H1 (cell line): ENCODE measurements at regions not wholly inside any gene's neighbourhood (a gene's known extent, or its start where the extent isn't known, plus 50 kb on each side); places are given as distances from the start of the nearest gene placed in this dataset.

Experiments used
- BRCA1 ChIP-seq: IDR thresholded peaks from 2 replicates; pipeline ENCODE4 v1.6.1; 2012; ENCODE audit warnings: low read depth, low read length, improper control_type of control experiment
- CHD2 ChIP-seq: IDR thresholded peaks from 2 replicates; pipeline ENCODE4 v1.6.1; 2012; ENCODE audit warnings: low read length, improper control_type of control experiment
- CREB1 ChIP-seq: IDR thresholded peaks from 2 replicates; pipeline ENCODE4 v1.6.1; 2012; ENCODE audit warnings: inconsistent platforms
- CTCF ChIP-seq, 3 experiments: IDR thresholded peaks; 1 replicate in 2 of 3; 2 replicates in 1 of 3; pipeline versions ENCODE4 v1.5.1 to v1.6.1; 2011; ENCODE audit warnings: low read length in 3 of 3, mild to moderate bottlenecking in 3 of 3, inconsistent platforms in 2 of 3, low read depth in 1 of 3, moderate library complexity in 1 of 3; ENCODE audit not compliant: insufficient read depth in 1 of 3; ENCODE audit errors: control extremely low read depth in 1 of 3
- EGR1 ChIP-seq: IDR thresholded peaks from 2 replicates; pipeline ENCODE4 v1.6.1; 2011; ENCODE audit warnings: low read depth, low read length, borderline replicate concordance
- EZH2 ChIP-seq: fragments of 200-600 bp; sonication (generic); IDR thresholded peaks from 2 replicates; pipeline ENCODE4 v1.7.1; 2012; ENCODE audit warnings: low read depth, mild to moderate bottlenecking, moderate library complexity, low read length, inconsistent platforms; ENCODE audit not compliant: severe bottlenecking
- FOSL1 ChIP-seq: IDR thresholded peaks from 2 replicates; pipeline ENCODE4 v1.6.1; 2011; ENCODE audit warnings: mild to moderate bottlenecking, low read depth, low read length, moderate library complexity; ENCODE audit not compliant: insufficient read depth
- POLR2A ChIP-seq, 2 experiments: IDR thresholded peaks; 1 replicate in 1 of 2; 2 replicates in 1 of 2; pipeline ENCODE4 v1.6.1; 2011; ENCODE audit warnings: low read depth in 2 of 2, low read length in 2 of 2, mild to moderate bottlenecking in 2 of 2; ENCODE audit errors: control extremely low read depth in 1 of 2
- SAP30 ChIP-seq: fragments of 300-600 bp; sonication (generic); IDR thresholded peaks from 2 replicates; pipeline ENCODE4 v1.7.1; 2012; ENCODE audit warnings: low read length, moderate library complexity, mild to moderate bottlenecking, inconsistent platforms; ENCODE audit not compliant: insufficient read depth, insufficient replicate concordance
- SIN3A ChIP-seq, 2 experiments: IDR thresholded peaks in 1 of 2; conservative IDR thresholded peaks in 1 of 2; 2 replicates each; pipeline ENCODE4 v1.6.1; 2011 to 2012; ENCODE audit warnings: low read length in 2 of 2, improper control_type of control experiment in 1 of 2, low read depth in 1 of 2, mild to moderate bottlenecking in 1 of 2
- SIX5 ChIP-seq: IDR thresholded peaks from 2 replicates; pipeline ENCODE4 v1.6.1; 2011; ENCODE audit warnings: mild to moderate bottlenecking, low read depth, low read length
- SRF ChIP-seq: IDR thresholded peaks from 2 replicates; pipeline ENCODE4 v1.6.1; 2011; ENCODE audit warnings: mild to moderate bottlenecking, low read depth, low read length, moderate library complexity
- TAF1 ChIP-seq: IDR thresholded peaks from 2 replicates; pipeline ENCODE4 v1.6.1; 2011; ENCODE audit warnings: mild to moderate bottlenecking, low read depth, low read length
- ZNF274 ChIP-seq: IDR thresholded peaks from 2 replicates; pipeline ENCODE4 v1.7.0; 2012; ENCODE audit warnings: low read length, borderline replicate concordance; ENCODE audit errors: extremely low read depth

- TF ChIP-seq SRF (no peak), POLR2A (IDR thresholded peaks at IDR 0.05; ENCODE audit: control extremely low read depth in 1 of 2, low read depth in 2 of 2, low read length in 2 of 2) (no peak), CTCF (IDR thresholded peaks at IDR 0.05; ENCODE audit: control extremely low read depth in 1 of 3, insufficient read depth in 1 of 3, low read depth in 1 of 3, low read length in 3 of 3) (no peak), ZNF274 (no peak), SIN3A (conservative IDR thresholded peaks at IDR 0.05 in 1 of 2, IDR thresholded peaks at IDR 0.05 in 1 of 2; ENCODE audit: low read depth in 1 of 2, low read length in 2 of 2) (no peak), FOSL1 (no peak), BRCA1 (no peak), CHD2 (no peak), EZH2 (no peak), CREB1 (no peak), SAP30 (no peak), TAF1 (no peak), EGR1 (no peak), SIX5 (no peak)
Measured at GRCh38 chr7:116327135-116327534, 116.8 kb downstream of the TES start.
